GM04504 (cell line): ENCODE measurements at regions not wholly inside any gene's neighbourhood (a gene's known extent, or its start where the extent isn't known, plus 50 kb on each side); places are given as distances from the start of the nearest gene placed in this dataset.

Source experiments
- DNase-seq: peaks from one replicate; pipeline ENCODE4 v3.0.0-alpha.2; 2012; ENCODE audit warnings: low read depth

GRCh38 chr2:144156736-144157640 lies 362.9 kb downstream of the ZEB2 start:
- DNase-seq, result no peak

DNA sequence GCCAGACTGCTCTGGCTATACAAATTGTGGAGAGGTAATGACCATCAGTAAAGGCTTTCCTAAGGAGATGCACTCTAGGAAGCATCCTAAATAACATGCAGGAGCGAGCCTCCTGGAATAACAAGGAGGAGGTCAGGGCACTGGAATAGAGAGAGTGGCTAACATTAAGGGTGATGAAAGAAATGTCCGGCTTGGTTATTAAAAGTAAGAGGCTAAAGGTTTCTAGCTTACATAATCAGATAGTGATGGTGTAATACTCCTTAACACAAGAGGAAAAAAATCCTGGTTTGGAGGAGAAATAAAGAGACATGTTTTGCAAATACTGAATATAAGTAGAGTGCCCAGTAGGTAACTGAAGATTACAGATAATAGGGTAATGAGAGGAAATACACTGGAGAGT lies 365.7 kb downstream of the ZEB2 start:
- no peak for DNase-seq

DNA sequence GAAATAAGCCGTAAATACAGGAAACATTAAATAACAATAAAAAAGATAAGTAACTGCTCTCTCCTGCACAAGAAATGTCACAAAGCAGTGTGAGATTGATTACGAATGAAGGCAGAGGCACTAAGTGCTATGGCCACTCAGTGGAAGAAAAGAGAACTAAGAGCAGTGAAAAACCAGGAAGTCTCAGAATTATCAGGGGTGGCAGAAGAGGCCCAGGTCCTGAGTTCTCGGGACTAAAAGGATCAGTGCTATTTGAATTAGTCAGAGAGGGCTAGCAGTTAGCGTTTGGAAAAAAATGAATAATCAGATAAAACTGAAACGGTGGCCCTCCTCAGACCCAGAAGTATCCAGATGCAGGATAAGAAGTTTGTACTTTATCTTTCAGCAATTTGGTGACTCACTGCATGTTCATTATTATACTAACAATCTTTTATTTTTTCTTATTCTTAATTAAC lies 367.1 kb downstream of the ZEB2 start:
- DNase-seq, result peak; percentile 13

- no peak for DNase-seq
These were observed 368.1 kb downstream of the ZEB2 start for GRCh38 chr2:144151851-144152250.

GRCh38 chr2:144151405-144151804 lies 368.5 kb downstream of the ZEB2 start:
- DNase-seq, result no peak

DNA sequence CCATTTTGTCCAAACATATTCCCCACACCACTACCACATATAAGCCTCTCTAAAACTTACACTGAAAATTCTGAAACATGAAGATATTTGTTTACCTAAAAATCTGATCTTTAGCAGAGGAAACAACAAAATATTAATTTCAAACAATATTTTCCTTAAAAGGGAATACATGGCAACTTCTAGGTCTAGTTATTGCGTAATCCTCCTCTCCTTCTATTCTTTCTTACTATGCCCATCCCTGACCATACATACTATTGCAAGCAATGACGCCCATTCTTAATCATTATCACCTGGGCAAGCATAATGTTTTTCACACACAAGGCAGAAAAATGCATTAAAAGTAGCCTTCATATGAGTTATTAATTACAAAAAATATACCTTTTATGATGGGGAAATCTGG lies 372.6 kb downstream of the ZEB2 start:
- no peak for DNase-seq

GRCh38 chr2:144146876-144147275 lies 373.0 kb downstream of the ZEB2 start:
- no peak for DNase-seq

- DNase-seq, result no peak
These were observed 373.8 kb downstream of the ZEB2 start for GRCh38 chr2:144146076-144146475.

DNA sequence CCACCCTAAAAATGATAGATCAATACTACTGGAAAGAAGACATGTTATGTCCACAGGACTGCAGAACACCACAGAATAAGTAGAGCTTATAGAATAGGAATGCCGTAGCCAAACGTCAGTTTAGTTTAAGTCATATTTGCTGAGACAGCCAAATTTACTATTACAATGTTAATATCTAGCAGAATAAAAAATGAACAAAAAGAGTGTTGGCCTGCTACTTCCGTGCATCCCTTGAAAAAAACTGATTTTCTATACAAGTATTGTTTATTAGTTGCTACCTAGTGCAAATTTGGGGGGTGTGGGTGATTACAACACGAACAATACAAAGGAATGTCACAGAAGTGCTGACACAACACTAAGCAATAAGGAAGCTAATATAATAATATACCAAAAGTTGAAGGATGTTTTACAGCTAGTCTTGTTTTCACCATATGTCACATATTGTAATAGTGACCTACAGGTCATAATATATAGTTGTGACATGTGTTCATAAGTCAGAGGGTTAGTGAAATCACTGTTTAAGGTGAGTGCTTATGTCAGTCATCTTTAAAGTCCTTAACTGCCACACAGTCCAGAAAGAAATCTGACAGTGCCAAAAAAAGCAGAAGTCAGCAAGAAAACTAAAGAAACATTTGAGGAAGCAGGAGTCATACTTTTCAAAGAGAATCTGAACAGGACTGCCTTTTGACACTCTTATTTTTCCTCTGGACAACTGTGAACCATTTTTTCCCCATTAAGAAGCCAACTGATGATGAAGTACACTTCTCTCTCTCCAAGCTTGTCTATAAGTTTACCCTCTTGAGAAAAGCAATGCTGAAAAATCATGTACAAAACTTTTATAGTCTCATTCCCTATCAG lies 376.4 kb downstream of the ZEB2 start:
- no peak for DNase-seq

- no peak for DNase-seq
These were observed 379.0 kb downstream of the ZEB2 start for GRCh38 chr2:144140891-144141290.

DNA sequence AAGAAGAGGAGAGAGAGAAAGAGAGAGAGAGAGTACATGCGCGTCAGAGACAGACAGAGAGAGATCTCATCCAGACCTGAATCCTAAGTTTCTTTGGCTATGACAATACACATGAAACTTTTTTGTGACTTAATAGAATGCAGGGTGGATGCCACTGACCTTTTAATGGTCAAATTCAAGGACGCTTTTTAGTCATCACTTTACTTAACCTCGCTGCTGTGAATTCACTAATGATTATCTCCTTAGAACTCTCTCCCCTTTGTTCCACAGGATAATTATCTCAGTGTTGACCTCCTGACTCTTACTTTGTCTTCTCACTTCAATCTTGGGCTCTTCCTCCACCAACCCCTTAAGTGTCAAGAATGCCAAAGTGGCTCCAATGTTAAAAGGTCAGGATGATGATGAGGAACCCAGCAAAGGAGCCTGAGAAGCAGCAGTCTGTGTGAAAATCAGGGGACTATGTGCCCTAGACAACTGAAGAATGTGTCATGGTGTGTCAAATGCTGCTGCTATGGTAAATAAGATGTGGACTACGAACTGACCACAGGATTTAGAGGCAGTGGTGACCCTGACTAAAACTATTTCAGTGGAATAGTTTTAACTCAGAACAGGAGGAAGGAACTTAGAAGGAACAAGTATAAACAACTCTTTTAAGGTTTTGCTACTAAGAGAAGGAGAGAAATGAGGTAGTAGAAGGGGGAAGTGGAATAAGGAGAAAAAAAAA lies 382.1 kb downstream of the ZEB2 start:
- DNase-seq, result peak; percentile 40

DNA sequence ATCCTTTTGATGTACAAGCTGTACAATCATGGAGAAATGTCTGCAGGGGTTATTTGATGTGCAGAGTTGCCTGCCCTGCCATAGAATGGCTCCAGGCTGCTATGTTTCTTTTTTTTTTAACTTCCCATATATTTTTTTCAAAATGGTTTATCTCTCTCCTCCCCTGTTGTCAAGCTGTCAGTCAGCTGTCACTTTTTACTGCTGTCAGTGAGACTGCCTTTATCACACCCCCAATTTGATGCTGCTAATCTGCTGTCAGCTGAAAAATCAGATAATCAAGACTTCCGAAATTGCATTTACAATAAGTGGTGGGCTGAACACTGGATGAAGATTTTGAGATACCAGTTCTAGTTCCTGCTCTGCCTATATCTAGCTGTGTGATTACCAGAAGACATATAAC lies 382.6 kb downstream of the ZEB2 start:
- no peak for DNase-seq

DNA sequence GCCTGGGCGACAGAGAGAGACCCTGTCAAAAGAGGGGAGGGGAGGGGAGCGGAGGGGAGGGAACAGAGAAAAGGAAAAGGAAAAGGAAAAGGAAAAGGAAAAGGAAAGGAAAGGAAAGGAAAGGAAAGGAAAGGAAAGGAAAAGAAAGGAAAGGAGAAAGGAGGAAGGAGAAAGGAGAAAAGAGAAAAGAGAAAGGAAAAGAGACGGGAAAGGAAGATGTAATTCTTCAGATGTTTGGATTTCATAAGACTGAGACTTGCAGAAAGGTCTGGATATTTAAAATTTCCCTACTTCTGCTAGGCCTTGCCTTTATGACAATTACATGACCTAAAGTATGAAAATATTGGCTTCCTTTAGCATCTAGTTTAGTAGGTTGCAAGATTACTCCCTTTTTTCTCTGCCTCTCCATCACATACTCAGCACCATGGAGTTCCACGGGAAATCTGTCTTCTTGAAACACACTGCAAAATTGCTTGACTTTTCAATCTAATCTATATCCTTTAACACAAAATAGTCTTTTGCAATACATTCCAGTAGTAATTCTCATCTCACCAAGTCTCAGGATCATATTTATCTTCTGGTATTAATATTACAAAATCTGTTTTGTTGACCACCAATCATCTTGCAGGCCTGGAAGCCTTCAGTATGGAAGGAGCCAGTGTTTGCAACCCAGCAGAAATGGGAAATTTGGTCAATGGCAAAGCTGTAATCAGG lies 383.5 kb downstream of the ZEB2 start:
- DNase-seq, result no peak

- no peak for DNase-seq
These were observed 385.8 kb downstream of the ZEB2 start for GRCh38 chr2:144133936-144134665.

- no peak for DNase-seq
These were observed 387.6 kb downstream of the ZEB2 start for GRCh38 chr2:144132357-144132756.

DNA sequence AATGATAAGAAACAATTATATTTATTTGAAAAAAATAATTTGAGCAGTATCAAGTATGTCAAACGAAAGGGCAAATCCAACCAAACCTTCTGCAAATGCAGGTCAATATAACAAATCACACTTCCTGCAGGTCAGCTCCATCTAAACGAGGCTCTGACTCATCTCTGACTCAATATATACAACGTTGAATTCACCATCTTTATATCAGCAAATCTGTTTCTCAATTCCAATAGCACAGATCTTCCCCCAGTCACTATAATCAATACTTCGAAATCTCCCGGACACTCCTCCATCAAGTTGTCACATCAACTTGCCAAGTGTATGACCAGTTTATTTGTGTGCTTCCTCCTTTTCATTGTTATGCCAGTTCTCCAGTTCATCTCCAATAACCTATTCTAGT lies 388.9 kb downstream of the ZEB2 start:
- no peak for DNase-seq

- no peak for DNase-seq
These were observed 389.4 kb downstream of the ZEB2 start for GRCh38 chr2:144130551-144130950.

- no peak for DNase-seq
These were observed 391.7 kb downstream of the ZEB2 start for GRCh38 chr2:144128130-144128746.

DNA sequence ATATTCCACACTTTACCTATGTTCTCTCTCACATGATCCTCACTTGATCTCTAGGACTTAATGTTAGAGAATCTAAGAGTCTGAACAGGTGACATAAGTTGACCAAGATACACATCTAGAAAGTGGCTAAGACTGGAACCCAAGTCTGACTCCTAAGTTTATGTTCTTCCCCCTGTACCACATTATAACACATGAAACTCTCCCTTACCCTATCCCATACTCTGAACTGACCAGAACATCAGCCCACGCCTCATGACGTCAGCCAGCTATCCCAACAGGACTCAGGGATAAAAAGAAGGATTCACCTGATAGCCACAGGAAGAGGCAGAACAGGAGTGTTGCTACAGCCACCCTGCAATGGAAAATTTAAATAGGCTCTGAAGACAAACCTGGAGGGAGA lies 392.2 kb downstream of the ZEB2 start:
- DNase-seq, result no peak

- DNase-seq, result no peak
These were observed 393.6 kb downstream of the ZEB2 start for GRCh38 chr2:144126302-144126701.

GRCh38 chr2:144125751-144126150 lies 394.2 kb downstream of the ZEB2 start:
- no peak for DNase-seq
